GM19240 (cell line): ENCODE measurements at regions not wholly inside any gene's neighbourhood (a gene's known extent, or its start where the extent isn't known, plus 50 kb on each side); places are given as distances from the start of the nearest gene placed in this dataset.
A peak's percentile ranks its signal among the peaks of the same experiment; 100 is the strongest.
"Not testable (repeated sequence)": the region's sequence is repeated elsewhere in the genome, so short reads cannot be mapped to it uniquely, and the experiment has no call there.

Source experiments
- DNase-seq: peaks from one replicate; pipeline ENCODE4 v3.0.0; 2011; ENCODE audit warnings: low spot score; ENCODE audit not compliant: insufficient read length

GRCh38 chr7:55261386-55261770, 103.8 kb upstream of the LANCL2 start:
- DNase-seq: no peak

- not testable (repeated sequence) for DNase-seq
Measured at GRCh38 chr7:55265328-55265727, 99.8 kb upstream of the LANCL2 start.

- DNase-seq: no peak
Measured at GRCh38 chr7:55265836-55266642, 99.1 kb upstream of the LANCL2 start.

GRCh38 chr7:55271069-55271626, 94.0 kb upstream of the LANCL2 start:
- no peak for DNase-seq

GRCh38 chr7:55271661-55272060, 93.5 kb upstream of the LANCL2 start:
- no peak for DNase-seq

GRCh38 chr7:55272328-55272727, 92.8 kb upstream of the LANCL2 start:
- no peak for DNase-seq

- DNase-seq: no peak
Measured at GRCh38 chr7:55273186-55273980, 91.8 kb upstream of the LANCL2 start.

- DNase-seq: no peak
Measured at GRCh38 chr7:55274156-55274555, 91.0 kb upstream of the LANCL2 start.

GRCh38 chr7:55275291-55276200, 89.6 kb upstream of the LANCL2 start:
- DNase-seq: no peak

GRCh38 chr7:55276572-55277295, 88.4 kb upstream of the LANCL2 start:
- no peak for DNase-seq

- DNase-seq: no peak
Measured at GRCh38 chr7:55277916-55278315, 87.2 kb upstream of the LANCL2 start.

GRCh38 chr7:55278321-55278720, 86.8 kb upstream of the LANCL2 start:
- no peak for DNase-seq

- DNase-seq: no peak
Measured at GRCh38 chr7:55279080-55279845, 85.9 kb upstream of the LANCL2 start.

- peak; percentile 48 for DNase-seq
Measured at GRCh38 chr7:55280031-55280454, 85.1 kb upstream of the LANCL2 start.

GRCh38 chr7:55285665-55286064, 79.5 kb upstream of the LANCL2 start:
- no peak for DNase-seq

- DNase-seq: no peak
Measured at GRCh38 chr7:55286666-55287065, 78.5 kb upstream of the LANCL2 start.

GRCh38 chr7:55288070-55288824, 76.9 kb upstream of the LANCL2 start:
- DNase-seq: no peak

GRCh38 chr7:55296070-55296469, 69.1 kb upstream of the LANCL2 start:
- DNase-seq: no peak
